Neural crest cell (in vitro differentiated cells): ENCODE measurements at regions not wholly inside any gene's neighbourhood (a gene's known extent, or its start where the extent isn't known, plus 50 kb on each side); places are given as distances from the start of the nearest gene placed in this dataset.

Experiments used
- DNase-seq: peaks from one replicate; pipeline ENCODE4 v3.0.0; 2021; ENCODE audit warnings: low read depth, mixed read lengths, low spot score
- H3K27ac Mint-ChIP-seq: one replicate; pipeline ENCODE4 v1.8.0; 2021; ENCODE audit warnings: mild to moderate bottlenecking, mixed read lengths; ENCODE audit not compliant: unreplicated experiment
- H3K27me3 Mint-ChIP-seq: 2 replicates; pipeline ENCODE4 v1.8.0; 2021; ENCODE audit warnings: low read depth, mild to moderate bottlenecking, mixed read lengths
- H3K36me3 Mint-ChIP-seq: 2 replicates; pipeline ENCODE4 v1.8.0; 2021; ENCODE audit warnings: low read depth, mild to moderate bottlenecking, mixed read lengths
- H3K4me1 Mint-ChIP-seq: 2 replicates; pipeline ENCODE4 v1.8.0; 2021; ENCODE audit warnings: mixed read lengths
- H3K4me3 Mint-ChIP-seq: one replicate; pipeline ENCODE4 v1.8.0; 2021; ENCODE audit warnings: mild to moderate bottlenecking, mixed read lengths
- H3K9me3 Mint-ChIP-seq: 2 replicates; pipeline ENCODE4 v1.8.0; 2021; ENCODE audit warnings: mixed read lengths
- TF ChIP-seq, protein P1 (sequence below): fragments of 200-600 bp; sonication (generic); conservative IDR thresholded peaks from 2 replicates; pipeline ENCODE4 v1.5.0; 2021; ENCODE audit warnings: antibody characterized with exemption, mild to moderate bottlenecking

DNA sequence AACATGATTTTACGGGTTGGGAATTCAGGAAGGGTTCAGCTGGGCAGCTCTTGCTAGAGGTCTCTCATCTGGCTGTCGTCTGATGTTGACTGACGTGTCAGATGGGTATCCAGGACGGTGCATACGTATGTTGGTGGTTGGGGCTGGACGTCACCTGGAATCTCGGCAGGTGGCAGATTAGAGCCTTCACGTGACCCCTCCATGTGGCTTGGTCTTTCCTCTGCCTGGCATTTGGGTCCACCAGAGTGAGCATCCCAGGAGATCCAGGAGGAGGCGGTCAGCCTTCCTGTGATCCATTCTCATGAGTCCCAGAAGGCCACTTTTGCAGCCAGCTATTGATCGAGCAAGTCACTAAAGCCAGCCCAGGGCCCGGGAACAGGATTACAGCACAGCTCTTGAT, 202.7 kb downstream of the FOXL1 start:
- Mint-ChIP-seq H3K27me3 (peaks cover 24% of the 10 kb centered on the region), H3K4me1 (no peaks in the 10 kb centered on the region), H3K36me3 (no peaks in the 10 kb centered on the region), H3K27ac (no peak overlapping the region), H3K9me3 (no peaks in the 10 kb centered on the region), H3K4me3 (no peak overlapping the region)
- no peak for DNase-seq
- TF ChIP-seq, protein P1, sequence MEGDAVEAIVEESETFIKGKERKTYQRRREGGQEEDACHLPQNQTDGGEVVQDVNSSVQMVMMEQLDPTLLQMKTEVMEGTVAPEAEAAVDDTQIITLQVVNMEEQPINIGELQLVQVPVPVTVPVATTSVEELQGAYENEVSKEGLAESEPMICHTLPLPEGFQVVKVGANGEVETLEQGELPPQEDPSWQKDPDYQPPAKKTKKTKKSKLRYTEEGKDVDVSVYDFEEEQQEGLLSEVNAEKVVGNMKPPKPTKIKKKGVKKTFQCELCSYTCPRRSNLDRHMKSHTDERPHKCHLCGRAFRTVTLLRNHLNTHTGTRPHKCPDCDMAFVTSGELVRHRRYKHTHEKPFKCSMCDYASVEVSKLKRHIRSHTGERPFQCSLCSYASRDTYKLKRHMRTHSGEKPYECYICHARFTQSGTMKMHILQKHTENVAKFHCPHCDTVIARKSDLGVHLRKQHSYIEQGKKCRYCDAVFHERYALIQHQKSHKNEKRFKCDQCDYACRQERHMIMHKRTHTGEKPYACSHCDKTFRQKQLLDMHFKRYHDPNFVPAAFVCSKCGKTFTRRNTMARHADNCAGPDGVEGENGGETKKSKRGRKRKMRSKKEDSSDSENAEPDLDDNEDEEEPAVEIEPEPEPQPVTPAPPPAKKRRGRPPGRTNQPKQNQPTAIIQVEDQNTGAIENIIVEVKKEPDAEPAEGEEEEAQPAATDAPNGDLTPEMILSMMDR: no peak

DNA sequence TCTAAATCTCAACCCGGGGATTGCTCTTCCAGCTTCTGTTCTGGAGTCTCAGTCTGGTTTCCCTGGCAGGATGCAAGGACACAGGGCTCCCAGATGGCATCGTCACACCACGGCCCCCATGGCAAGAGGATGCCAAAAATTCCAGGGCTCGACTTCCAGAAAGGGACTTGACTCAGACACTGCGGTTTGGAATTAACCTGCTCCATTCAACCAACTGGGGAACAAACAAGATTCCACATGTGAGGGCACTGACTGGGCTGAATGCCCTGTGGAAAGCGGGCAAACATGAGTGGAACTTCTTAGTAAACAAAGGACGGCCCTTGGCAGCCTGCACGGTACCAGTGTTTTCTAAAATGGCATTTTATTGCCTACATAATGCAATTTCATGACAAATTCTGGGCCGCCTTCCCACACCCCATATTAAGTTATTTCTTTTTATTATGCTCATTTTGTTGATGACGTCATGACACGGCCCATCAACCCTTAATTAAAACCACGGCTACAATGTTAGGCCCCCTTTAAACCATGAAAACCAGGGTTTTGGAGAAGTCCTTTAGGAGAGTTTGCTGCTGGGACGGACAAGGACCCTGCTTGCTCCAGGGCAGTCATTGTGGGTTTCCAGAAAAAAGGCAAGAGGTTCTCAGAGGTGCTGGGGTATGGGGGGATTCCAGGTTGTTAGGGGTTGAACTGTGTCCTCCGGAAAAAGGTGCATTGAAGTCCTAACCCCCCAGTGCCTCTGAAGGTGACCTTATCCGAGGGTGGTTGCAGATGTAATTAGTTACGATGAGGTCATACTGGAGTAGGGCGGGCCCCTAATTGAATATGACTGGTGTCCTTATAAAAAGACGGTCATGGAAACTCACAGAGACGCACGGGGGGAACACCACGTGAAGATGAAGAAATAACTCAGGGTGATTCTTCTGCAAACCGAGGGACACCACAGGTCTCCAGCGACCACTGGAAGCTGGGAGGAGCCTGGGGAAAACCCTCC, 205.6 kb downstream of the FOXL1 start:
- TF ChIP-seq, protein P1: no peak
- Mint-ChIP-seq H3K36me3 (no peaks in the 10 kb centered on the region), H3K27ac (no peak overlapping the region), H3K27me3 (peaks cover 12% of the 10 kb centered on the region), H3K9me3 (no peaks in the 10 kb centered on the region), H3K4me1 (peaks cover 8% of the 10 kb centered on the region), H3K4me3 (no peak overlapping the region)
- DNase-seq: no peak

DNA sequence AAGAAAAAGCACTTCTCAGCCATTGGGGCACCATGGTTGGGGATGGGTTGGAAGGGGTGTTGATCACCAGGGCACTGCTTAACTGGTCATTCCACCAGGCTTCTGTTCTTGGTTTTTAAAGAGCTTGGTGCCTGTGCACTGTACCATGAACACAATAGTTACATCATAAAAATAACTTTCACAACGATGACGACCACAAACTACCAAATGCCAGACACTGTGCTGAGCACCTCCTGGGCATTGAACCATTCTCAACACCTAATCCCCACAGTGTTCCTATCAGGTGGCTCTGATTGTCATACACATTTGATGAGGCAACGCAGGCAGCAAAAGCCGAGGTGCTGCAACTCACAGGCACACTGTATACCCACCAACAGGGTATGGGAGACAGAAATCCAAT, 208.0 kb downstream of the FOXL1 start:
- H3K4me1 Mint-ChIP-seq: peaks cover 25% of the 10 kb centered on the region
- TF ChIP-seq, protein P1: no peak
- no peaks in the 10 kb centered on the region for H3K36me3 Mint-ChIP-seq
- H3K27me3 Mint-ChIP-seq: no peaks in the 10 kb centered on the region
- H3K9me3 Mint-ChIP-seq: no peaks in the 10 kb centered on the region
- H3K4me3 Mint-ChIP-seq: no peak overlapping the region
- no peak for DNase-seq
- H3K27ac Mint-ChIP-seq: no peak overlapping the region

DNA sequence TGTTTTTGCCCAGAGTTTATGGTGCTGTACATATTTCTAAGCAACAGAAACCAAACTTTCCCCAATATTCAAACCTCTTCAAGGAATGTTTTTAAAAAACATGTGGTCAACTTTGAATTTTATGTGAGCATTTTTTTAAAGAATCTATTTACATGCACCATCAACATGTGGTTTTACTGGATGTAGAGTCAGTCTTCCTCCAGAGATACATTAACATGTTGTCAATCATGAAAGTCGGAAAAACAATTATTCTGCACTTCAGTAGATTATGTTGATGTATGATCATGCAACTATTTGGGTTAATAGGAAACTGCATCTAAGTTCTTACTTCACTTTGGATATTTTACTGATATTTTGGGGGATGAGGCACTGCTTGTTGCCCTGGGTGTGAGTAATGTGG, 208.6 kb downstream of the FOXL1 start:
- TF ChIP-seq, protein P1: no peak
- no peak overlapping the region for H3K27ac Mint-ChIP-seq
- H3K4me3 Mint-ChIP-seq: no peak overlapping the region
- no peaks in the 10 kb centered on the region for H3K36me3 Mint-ChIP-seq
- H3K27me3 Mint-ChIP-seq: no peaks in the 10 kb centered on the region
- no peaks in the 10 kb centered on the region for H3K9me3 Mint-ChIP-seq
- DNase-seq: no peak
- H3K4me1 Mint-ChIP-seq: peaks cover 25% of the 10 kb centered on the region

DNA sequence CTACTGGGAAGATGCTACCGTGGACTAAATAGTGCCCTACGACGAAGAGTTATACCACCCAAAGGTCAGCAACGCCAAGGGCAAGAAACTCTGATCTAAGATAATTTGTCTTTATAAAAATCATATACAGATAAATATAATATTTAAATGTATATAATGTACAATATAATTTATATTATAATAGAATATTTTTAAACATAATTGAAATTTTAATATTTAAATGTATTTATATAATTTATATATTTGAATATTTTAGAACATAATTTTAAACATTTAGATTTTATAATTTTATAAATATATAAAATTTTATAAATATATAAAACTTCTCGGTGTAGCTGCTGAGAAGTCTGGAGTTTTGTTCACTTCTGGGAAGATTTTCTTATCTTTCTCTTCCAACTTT, 209.2 kb downstream of the FOXL1 start:
- DNase-seq: no peak
- peaks cover under 1% of the 10 kb centered on the region for H3K27me3 Mint-ChIP-seq

More for the DNA sequence above, 209.2 kb downstream of the FOXL1 start:
- no peak overlapping the region for H3K27ac Mint-ChIP-seq
- no peaks in the 10 kb centered on the region for H3K9me3 Mint-ChIP-seq
- TF ChIP-seq, protein P1: no peak
- no peaks in the 10 kb centered on the region for H3K36me3 Mint-ChIP-seq
- H3K4me3 Mint-ChIP-seq: no peak overlapping the region
- peaks cover 25% of the 10 kb centered on the region for H3K4me1 Mint-ChIP-seq
